ENCODE measurements at regions not wholly inside any gene's neighbourhood (a gene's known extent, or its start where the extent isn't known, plus 50 kb on each side); places are given as distances from the start of the nearest gene placed in this dataset.
A peak's percentile ranks its signal among the peaks of the same experiment; 100 is the strongest.

GRCh38 chr10:36050763-36051499, 408.8 kb upstream of the FZD8 start:
- no peak for TF ChIP-seq CTCF (IDR thresholded peaks at IDR 0.05; ENCODE audit: low read depth, low read length)
- peaks cover 7% of the 10 kb centered on the region for H3K4me1 ChIP-seq (ENCODE audit: low read depth)
- peak in 1 of 2 donors; percentile 3 for DNase-seq (ENCODE audit: low read depth in 1 of 2, low spot score in 1 of 2)
- H3K4me3 ChIP-seq: no peak overlapping the region
- H3K9me3 ChIP-seq (ENCODE audit: low read depth): no peaks in the 10 kb centered on the region
- H3K27ac ChIP-seq: peak overlapping the region; percentile 58
- no peaks in the 10 kb centered on the region for H3K27me3 ChIP-seq
- H3K36me3 ChIP-seq: no peaks in the 10 kb centered on the region

- H3K27ac ChIP-seq: no peak overlapping the region
- no peaks in the 10 kb centered on the region for H3K27me3 ChIP-seq
- no peaks in the 10 kb centered on the region for H3K9me3 ChIP-seq (ENCODE audit: low read depth)
- H3K4me1 ChIP-seq (ENCODE audit: low read depth): peaks cover 7% of the 10 kb centered on the region
- H3K36me3 ChIP-seq: no peaks in the 10 kb centered on the region
- TF ChIP-seq CTCF (IDR thresholded peaks at IDR 0.05; ENCODE audit: low read depth, low read length): no peak
- no peak for DNase-seq (ENCODE audit: low read depth in 1 of 2, low spot score in 1 of 2)
- H3K4me3 ChIP-seq: no peak overlapping the region
Measured at GRCh38 chr10:36048780-36049179, 406.7 kb upstream of the FZD8 start.

- DNase-seq (ENCODE audit: low read depth in 1 of 2, low spot score in 1 of 2): no peak
- Histone ChIP-seq H3K4me3 (no peak overlapping the region), H3K27ac (no peak overlapping the region), H3K4me1 (ENCODE audit: low read depth) (peaks cover 7% of the 10 kb centered on the region), H3K9me3 (ENCODE audit: low read depth) (no peaks in the 10 kb centered on the region), H3K27me3 (no peaks in the 10 kb centered on the region), H3K36me3 (no peaks in the 10 kb centered on the region)
- TF ChIP-seq CTCF (IDR thresholded peaks at IDR 0.05; ENCODE audit: low read depth, low read length): no peak
Measured at GRCh38 chr10:36048236-36048635, 406.1 kb upstream of the FZD8 start.

- H3K4me3 ChIP-seq: no peak overlapping the region
- H3K4me1 ChIP-seq (ENCODE audit: low read depth): no peaks in the 10 kb centered on the region
- DNase-seq (ENCODE audit: low read depth in 1 of 2, low spot score in 1 of 2): no peak
- H3K36me3 ChIP-seq: no peaks in the 10 kb centered on the region
- H3K9me3 ChIP-seq (ENCODE audit: low read depth): no peaks in the 10 kb centered on the region
- H3K27ac ChIP-seq: no peak overlapping the region
- no peaks in the 10 kb centered on the region for H3K27me3 ChIP-seq
- TF ChIP-seq CTCF (IDR thresholded peaks at IDR 0.05; ENCODE audit: low read depth, low read length): no peak
Measured at GRCh38 chr10:36042135-36042534, 400.0 kb upstream of the FZD8 start.

GRCh38 chr10:36038316-36038955, 396.3 kb upstream of the FZD8 start:
- TF ChIP-seq CTCF (IDR thresholded peaks at IDR 0.05; ENCODE audit: low read depth, low read length): no peak
- Histone ChIP-seq H3K9me3 (ENCODE audit: low read depth) (no peaks in the 10 kb centered on the region), H3K4me3 (no peak overlapping the region), H3K27ac (no peak overlapping the region), H3K27me3 (no peaks in the 10 kb centered on the region), H3K4me1 (ENCODE audit: low read depth) (no peaks in the 10 kb centered on the region), H3K36me3 (no peaks in the 10 kb centered on the region)
- no peak for DNase-seq (ENCODE audit: low read depth in 1 of 2, low spot score in 1 of 2)
